GM18519 (cell line): ENCODE measurements at regions not wholly inside any gene's neighbourhood (a gene's known extent, or its start where the extent isn't known, plus 50 kb on each side); places are given as distances from the start of the nearest gene placed in this dataset.
"Not testable (repeated sequence)": the region's sequence is repeated elsewhere in the genome, so short reads cannot be mapped to it uniquely, and the experiment has no call there.

Source experiments
- ATAC-seq: cut with Tn5 transposase; IDR thresholded peaks from one replicate; pipeline ENCODE4 v1.9.1; 2021; ENCODE audit warnings: mild to moderate bottlenecking, moderate library complexity; ENCODE audit not compliant: unreplicated experiment, low FRiP score

GRCh38 chr6:22737331-22737730 lies 168.0 kb downstream of the HDGFL1 start:
- no peak for ATAC-seq

GRCh38 chr6:22738194-22738593 lies 168.8 kb downstream of the HDGFL1 start:
- no peak for ATAC-seq

DNA sequence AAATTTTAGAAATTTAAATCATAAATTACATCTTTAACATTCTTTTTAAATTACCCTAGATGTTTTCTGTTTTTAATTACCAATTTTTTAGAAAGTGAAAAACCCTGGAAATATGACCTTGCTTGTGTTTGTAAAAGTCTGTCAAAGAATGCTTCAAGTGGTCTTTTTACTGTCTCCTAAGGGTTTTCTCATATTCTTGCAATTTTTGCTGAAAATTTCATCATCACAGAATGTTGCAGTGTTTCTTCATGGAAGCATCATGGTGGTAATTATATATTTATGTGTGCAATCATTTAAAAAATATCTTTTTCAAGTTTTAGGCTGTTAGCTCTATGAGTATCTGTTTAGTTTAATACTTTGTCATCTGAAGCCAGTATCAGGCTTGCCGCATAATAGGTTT lies 178.2 kb downstream of the HDGFL1 start:
- ATAC-seq = no peak

DNA sequence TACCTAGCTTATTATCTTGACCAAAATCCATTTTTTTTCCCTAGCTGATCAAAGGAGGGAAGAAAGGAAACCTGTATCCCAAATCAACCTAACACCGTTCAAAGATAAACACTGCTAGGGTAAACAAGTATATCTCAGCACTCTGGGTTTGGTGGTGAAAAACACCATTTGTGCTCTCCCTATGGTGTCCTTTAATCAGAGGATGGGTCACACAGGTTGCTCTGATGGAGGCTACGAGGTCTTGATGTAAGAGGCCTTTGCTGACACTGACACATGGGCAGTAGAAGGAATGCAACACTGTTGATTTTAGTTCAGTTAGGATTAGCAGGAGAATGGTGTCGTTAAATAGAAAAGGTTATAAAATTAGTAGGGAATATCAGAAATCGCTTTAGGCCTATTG lies 179.3 kb downstream of the HDGFL1 start:
- ATAC-seq = no peak

GRCh38 chr6:22749696-22750095 lies 180.3 kb downstream of the HDGFL1 start:
- no peak for ATAC-seq

DNA sequence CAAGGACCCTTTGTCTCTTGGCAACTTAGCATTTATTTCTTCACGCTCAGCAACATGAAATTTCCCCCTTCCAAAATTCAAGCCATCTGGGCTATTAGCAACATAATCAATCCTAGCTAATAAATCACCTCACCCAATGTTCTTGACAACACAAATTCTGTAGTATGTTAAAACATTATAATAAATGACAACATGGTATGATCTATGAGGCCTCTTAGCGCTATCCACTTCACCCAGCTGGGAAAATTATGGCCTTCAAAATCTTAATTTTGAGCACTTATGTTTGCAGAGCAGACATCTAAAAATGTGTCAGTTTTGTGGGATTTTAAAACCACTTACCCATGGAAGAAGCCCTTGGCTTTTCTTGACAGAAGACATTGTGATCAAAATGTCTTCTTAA lies 181.9 kb downstream of the HDGFL1 start:
- ATAC-seq = no peak

GRCh38 chr6:22752522-22752921 lies 183.2 kb downstream of the HDGFL1 start:
- ATAC-seq = no peak

GRCh38 chr6:22754061-22754460 lies 184.7 kb downstream of the HDGFL1 start:
- ATAC-seq = no peak

- ATAC-seq = no peak
Measured at GRCh38 chr6:22755605-22756004, 186.2 kb downstream of the HDGFL1 start.

DNA sequence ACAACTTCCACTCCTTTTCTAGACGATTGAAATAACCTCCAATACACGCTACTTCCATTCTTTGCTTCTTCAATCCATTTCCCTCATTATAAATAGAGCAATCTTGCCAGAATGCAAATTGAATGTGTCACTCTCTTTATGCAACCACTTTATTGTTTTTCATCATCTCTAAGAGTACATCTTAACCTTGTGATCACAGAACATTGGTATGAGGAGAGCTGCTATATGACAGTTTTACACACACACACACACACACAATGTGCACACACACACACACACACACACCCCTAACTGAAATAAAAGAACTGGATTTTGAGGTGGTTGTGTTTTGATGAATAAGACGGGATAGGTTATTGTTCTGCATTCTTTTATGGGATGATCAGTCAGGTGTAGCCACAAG lies 187.0 kb downstream of the HDGFL1 start:
- ATAC-seq = no peak

DNA sequence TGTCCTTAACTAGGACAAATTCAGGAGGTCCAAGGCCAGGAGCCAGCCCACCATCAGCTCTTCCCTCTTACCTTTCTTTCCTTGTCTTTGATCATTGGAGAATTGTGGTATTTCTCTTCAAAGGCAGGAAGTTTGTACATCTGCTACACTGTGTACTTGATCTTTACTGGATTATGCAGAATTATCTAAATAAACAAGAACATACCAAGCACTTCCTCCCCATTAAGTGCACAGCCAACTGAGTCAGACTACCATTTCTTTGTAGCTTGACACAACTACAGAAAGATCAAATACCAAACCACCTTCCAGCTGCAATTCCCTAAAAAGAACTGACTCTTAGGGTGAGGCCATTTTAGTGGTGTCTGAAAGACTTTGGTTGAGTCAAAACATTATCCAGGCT lies 195.1 kb downstream of the HDGFL1 start:
- no peak for ATAC-seq

DNA sequence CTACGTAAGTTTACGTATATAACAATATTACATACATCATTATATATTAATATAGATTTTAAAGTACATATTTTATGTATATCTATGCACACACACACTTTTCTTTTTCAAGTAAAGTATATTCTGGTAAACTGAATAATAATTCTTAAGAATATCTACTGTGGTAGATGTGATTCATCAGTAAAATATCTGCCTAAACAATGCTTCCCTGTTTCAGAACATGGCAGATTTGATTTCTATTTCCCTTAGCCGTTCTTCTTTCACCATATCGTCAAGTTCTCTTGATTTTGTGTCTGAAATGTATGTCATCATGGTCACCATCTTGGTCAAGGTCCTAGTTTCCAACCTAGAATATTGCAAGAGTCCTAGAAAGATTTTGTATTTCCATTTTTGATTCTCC lies 195.6 kb downstream of the HDGFL1 start:
- ATAC-seq = no peak

DNA sequence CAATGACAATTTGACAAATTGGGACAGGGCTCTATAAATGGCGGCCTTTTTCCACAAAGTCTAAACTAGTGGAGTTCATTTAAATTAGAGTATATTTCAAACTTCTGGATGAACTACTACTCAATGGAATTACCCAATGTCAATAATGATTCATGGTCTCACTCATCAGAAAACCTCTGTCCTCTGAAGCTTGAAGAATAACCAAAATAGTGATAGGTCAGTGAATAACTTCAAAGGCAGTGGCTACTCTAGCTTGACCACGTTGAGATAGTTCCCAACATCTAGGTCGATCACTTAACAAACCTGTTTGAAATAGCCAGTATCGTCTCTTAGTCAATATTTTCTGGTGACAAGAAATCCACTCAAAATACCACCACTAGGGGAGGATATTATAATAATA lies 197.6 kb downstream of the HDGFL1 start:
- no peak for ATAC-seq

GRCh38 chr6:22770054-22770453 lies 200.7 kb downstream of the HDGFL1 start:
- no peak for ATAC-seq

DNA sequence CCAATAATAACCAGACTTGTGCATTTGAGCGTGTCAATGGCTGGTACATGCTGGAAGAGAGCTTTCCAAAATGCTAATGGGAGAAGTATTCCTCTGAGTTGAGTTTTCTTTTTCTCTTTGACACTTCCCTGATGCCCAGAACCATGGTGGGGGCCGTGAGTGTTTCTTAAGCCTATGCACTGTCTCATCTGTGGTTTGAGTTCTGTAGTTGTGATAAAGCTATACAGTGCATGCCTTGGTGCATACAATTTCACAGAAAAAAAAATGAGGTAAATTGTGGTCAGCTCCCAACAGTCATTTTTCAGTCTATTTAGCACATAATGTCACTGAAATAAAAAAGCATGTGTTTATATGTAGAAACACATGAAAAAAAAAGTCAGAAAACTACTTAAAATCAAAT lies 204.8 kb downstream of the HDGFL1 start:
- no peak for ATAC-seq

DNA sequence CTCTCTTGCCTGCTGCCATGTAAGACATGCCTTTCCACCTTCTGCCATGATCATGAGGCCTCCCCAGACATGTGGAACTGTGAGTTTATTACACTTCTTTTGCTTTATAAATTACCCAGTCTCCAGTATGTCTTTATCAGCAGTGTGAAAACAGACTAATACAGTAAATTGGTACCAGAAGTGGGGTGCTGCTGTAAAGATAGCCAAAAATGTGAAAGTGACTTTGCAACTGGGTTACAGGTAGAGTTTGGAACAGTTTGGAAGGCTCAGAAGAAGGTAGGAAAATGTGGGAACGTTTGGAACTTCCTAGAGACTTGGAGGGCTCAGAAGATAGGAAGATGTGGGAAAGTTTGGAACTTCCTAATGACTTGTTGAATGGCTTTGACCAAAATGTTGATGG lies 209.1 kb downstream of the HDGFL1 start:
- ATAC-seq = not testable (repeated sequence)

DNA sequence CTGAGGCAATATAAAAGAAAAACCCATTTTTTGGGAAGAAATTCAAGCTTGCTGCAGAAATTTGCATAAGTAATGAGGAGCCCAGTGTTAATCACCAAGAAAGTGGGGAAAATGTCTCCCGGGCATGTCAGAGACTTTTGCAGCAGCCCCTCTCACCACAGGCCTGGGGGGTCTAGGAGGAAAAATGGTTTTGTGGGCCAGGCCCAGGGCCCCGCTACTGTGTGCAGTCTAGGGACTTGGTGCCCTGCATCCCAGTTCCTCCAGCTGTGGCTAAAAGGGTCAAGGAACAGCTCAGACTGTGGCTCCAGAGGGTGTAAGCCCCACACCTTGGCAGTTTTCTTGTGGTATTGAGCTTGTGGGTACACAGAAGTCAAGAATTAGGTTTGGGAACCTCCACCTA lies 209.7 kb downstream of the HDGFL1 start:
- ATAC-seq = no peak

DNA sequence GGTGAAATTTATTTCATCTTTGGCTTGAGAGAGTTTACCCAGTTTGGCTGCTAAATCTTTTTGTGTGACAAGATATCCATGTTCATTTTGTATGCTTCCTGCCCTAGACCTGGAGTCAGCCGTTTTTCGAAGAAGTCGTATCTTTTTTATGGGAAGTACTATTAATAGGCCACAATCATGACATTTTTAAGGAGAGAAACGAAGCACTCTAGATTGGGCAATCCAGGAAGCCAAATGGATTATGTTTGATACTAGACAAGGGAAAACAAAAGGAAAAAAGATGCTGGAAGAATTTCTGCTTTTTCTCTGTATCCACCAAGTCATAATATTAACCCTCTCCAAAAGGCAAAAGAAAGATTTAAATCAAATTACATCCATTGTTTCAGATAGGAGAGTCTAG lies 214.6 kb downstream of the HDGFL1 start:
- no peak for ATAC-seq

- no peak for ATAC-seq
Measured at GRCh38 chr6:22784601-22785410, 215.4 kb downstream of the HDGFL1 start.

GRCh38 chr6:22788038-22788437 lies 218.7 kb downstream of the HDGFL1 start:
- no peak for ATAC-seq

- no peak for ATAC-seq
Measured at GRCh38 chr6:22789315-22789714, 219.9 kb downstream of the HDGFL1 start.

DNA sequence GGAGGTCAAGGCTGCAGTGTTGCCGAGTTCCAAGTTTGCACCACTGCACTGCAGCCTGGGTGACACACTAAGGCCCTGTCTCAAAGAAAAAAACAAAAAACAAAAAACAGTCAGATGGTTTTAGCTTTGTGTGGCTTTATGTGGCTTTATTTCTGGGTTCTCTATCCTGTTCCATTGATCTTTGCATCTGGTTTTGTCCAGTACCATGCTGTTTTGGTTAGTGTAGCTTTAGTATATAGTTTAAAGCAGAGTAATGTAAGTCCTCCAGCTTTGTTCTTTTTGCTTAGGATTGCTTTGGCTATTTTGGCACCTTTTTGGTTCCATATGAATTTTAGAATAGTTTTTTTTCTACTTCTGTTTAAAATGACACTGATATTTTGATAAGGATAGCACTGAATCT lies 225.5 kb downstream of the HDGFL1 start:
- ATAC-seq = no peak

DNA sequence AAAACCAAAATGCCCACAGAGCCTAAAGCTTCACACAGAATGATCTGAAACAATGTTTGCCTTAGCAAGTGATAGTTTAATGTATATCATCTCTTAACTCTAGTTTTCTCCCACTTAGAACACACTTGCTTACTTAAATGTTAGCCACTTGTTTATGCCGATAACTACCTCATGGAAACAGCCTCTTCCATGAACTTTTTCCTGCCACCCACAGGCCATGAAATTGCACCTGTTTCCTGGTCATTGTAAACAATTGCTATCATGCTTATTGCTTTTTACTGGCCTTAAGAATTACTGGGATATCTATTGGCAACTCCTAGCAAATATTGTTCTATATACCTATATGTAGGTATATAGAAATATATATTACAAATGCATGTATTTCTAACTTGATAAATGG lies 231.1 kb downstream of the HDGFL1 start:
- ATAC-seq = no peak
